GM12892 (cell line): ENCODE measurements at regions not wholly inside any gene's neighbourhood (a gene's known extent, or its start where the extent isn't known, plus 50 kb on each side); places are given as distances from the start of the nearest gene placed in this dataset.

Source experiments
- DNase-seq: peaks from one replicate; pipeline ENCODE4 v3.0.0; 2011; ENCODE audit not compliant: insufficient read length
- FAIRE-seq: peaks from 2 replicates; lab custom pipeline; 2011; peaks lifted over from hg19 to GRCh38; lab: Jason Lieb, UNC
- POLR2A ChIP-seq: IDR thresholded peaks from 2 replicates; pipeline ENCODE4 v1.6.1; 2011; ENCODE audit warnings: low read depth, low read length, control low read depth
- POLR2AphosphoS5 ChIP-seq: IDR thresholded peaks from 2 replicates; pipeline ENCODE4 v1.6.1; 2011; ENCODE audit warnings: low read depth, low read length, control low read depth
- TAF1 ChIP-seq: IDR thresholded peaks from 2 replicates; pipeline ENCODE4 v1.6.1; 2011; ENCODE audit warnings: low read depth, mild to moderate bottlenecking, control low read depth, low read length, borderline replicate concordance

DNA sequence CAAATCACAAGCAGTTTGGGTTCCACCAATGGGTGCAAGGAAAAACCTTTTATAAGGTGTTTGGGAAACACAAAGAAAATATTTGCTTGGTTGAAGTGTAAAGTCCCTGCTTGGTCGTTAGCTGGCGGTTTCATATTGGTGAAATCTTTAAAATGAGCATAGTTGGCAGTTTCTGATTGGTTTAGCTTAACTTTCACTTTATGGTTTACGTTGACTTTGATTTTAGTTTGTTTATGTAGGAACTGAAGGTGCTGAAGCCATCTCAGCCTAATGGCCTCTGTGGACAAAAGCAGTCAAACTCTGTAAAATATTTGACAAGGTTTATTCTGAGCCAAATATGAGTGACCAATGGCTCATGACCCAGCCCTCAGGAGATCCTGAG lies 76.6 kb upstream of the PPM1J start:
- no peak for FAIRE-seq

DNA sequence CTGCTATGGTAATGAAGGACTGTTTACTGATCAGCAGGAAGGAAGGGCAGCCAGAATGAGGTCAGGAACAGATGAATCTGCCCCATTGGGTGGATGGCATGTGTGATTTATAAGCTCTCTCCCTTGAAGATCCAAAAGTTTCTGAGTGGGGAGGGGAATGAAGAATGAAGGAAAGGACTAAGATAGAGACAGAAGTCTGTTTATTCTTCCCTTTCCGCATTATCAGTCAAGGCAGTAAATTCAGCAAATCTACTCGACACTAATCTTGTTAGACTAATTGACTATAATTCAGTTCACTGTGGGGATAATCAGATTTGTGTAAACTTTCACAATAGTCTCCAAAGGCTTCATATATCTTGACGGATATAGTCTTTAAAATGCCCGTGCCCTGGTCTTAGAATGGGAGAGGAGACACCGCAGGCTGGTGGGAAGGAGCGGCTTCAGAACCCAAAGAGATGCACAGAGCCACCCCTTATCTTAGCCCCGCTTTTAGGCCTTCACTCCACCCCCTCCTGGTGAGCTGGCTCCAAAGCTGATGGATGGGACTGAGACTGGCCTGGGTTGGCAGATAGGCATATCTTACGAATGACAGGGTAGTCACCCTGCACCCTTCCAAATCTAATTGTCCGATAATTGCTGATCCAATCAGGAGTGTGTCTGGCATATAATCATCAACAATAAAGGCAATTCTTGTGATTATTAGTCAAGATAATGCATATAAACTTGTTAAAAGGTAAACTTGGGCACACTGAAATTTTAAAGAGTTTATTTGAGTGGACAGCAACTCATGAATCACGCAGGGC lies 76.0 kb upstream of the PPM1J start:
- no peak for DNase-seq
- TF ChIP-seq POLR2AphosphoS5 (no peak), POLR2A (no peak), TAF1 (no peak)
- no peak for FAIRE-seq

More for the DNA sequence above, 76.6 kb upstream of the PPM1J start:
- DNase-seq = no peak
- TF ChIP-seq TAF1 (no peak), POLR2A (no peak), POLR2AphosphoS5 (no peak)

DNA sequence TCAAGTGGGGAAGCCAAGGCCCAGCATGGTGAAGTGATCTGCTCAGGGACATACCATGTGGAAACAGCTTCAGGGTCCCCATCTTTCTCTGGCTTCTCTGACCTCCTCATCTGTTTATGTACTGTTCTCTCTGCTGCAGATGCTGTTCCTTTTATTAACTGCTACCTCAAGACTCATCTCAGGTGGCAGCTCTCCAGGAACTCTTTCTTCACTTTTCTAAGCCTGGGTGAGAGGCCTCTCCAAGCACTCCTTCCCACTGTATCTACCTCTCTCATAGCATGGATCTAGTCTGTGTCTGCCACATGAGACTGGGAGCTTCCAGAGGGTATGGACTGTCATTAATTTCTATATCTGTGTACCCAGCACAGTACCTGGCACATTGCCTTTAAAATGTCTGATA lies 73.4 kb upstream of the PPM1J start:
- no peak for FAIRE-seq
- DNase-seq = no peak
- TF ChIP-seq POLR2AphosphoS5 (no peak), POLR2A (no peak), TAF1 (no peak)

DNA sequence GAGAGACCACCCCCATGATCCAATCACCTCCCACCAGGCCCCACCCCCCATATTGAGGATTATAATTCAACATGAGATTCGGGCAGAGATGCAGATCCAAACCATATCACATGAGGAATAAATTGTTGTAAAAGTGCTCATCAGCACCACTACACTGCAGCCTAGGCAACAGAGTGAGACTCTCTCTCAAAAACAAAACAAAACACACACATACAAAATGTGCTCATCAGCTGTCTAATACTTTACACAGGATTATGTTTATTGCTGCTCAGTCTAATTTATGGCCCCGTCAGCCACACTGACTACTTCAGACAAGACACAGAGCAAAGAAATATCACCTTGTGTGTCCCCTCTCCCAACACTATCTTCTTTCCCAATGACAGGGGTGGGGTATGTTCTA lies 72.9 kb upstream of the PPM1J start:
- no peak for DNase-seq
- no peak for TF ChIP-seq POLR2AphosphoS5
- TF ChIP-seq POLR2A = no peak
- no peak for TF ChIP-seq TAF1
- no peak for FAIRE-seq

DNA sequence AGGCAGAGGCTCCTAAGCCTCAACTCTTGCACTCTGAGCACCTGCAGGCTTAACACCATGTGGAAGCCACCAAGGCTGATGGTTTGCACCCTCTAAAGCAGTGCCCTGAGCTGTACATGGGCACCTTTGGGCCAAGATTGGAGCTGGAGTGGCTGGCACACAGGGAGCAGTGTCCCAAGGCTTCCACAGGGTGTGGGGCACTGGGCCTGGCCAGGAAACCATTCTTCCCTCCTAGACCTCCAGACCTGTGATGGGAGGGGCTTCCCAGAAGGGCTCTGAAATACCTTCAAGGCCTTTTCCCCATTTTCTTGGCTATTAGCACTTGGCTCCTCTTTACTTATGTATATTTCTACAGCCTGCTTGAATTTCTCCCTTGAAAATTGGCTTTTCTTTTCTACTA lies 67.9 kb upstream of the PPM1J start:
- FAIRE-seq (no peak), DNase-seq (no peak)
- TF ChIP-seq POLR2A = no peak
- no peak for TF ChIP-seq POLR2AphosphoS5
- no peak for TF ChIP-seq TAF1

DNA sequence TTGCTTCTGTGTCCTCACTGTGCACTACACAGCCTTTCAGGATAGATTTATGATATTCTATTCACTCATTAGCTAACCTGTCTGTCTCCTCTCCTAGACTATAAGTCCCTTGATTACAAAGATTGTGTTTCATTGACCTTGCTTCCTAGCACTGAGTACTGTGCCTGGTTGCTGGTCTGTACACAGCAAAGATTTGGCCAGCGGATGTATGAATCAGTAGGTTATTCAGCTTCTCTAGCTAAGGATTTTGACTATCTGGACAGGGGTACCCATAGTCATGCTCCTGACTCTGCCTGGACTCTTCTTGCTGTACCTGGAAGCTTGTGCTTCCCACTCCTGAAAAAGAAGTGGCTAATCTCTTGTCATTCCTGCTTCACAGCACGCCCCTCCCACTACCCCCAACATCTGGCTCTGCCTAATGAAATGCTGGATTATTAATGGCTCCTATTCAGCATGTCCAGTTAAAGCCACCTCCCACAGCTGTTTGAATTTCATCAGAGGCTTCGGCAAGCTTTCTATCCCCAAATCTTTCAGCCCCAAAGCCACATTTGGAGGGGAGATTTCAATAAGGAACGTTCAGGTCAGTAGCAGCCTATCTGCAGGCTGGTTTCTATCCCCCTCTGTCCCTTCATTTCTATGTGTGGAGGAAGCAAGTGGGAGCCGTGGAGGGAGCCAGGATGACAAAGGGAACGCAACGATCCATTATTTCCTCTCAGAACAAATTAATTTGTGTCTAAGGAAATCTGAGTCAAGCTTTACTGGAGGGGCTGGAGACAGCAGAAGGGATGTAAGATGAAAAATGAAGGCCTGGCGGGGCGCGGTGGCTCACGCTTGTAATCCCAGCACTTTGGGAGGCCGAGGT lies 64.8 kb upstream of the PPM1J start:
- DNase-seq = no peak
- FAIRE-seq = no peak
- TF ChIP-seq TAF1 (no peak), POLR2A (no peak), POLR2AphosphoS5 (no peak)

DNA sequence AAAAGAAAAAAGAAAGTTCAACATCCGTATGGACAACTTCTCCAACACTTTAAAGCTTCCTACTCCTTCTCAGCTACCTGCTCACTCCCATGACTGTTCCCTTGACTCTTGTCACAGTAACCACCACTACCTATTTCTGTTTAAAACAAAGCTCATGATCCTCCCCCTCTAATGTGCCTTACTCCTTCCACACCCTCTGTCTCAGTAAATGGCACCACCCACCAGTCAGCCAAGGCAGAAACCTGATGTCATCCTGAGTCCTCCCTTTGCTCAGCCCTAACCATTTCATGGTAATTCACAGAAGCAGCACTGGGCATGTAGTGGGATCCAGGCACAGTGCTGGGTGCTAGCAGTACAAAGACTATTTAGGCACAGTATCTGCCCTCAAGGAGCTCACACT lies 63.0 kb upstream of the PPM1J start:
- no peak for DNase-seq
- FAIRE-seq = no peak
- TF ChIP-seq POLR2A (no peak), POLR2AphosphoS5 (no peak), TAF1 (no peak)

DNA sequence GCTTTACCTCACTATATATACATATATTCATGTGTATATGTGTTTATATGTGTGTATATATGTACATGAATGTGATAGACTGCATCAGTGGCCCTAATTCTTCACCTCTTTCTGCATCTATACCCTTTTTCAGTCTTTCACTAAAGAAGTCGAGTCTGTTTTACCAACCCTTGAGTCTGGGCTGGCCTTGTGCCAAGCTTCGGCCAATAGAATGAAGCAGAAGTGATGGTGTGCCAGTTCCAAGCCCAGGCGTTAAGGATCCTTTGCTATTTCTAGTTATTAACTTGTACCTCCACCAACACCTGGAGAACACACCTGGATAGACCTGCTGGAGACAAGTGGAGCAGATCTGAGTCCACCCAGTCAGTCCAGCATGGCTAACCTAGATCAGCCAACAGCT lies 61.6 kb upstream of the PPM1J start:
- no peak for DNase-seq
- FAIRE-seq = no peak
- TF ChIP-seq POLR2A (no peak), POLR2AphosphoS5 (no peak), TAF1 (no peak)

DNA sequence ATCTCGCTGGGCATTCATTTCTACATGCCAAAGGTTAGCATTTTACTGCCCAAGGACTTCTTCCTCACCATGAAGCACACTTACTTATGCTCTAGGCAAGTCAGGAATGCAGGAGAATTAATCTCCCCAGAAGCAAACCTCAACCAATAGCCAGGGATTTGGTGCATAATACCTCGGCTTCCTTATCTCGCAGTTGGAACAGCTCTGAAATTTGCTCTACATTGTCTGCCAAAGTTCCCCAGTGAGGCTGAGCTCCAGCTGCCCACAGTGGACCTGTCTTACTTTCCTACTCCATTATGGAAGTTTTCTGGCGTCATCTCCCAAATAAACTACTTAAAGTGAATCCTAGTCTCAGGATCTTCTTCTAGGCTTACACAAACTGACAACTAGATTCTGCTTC lies 57.6 kb upstream of the PPM1J start:
- no peak for TF ChIP-seq POLR2AphosphoS5
- FAIRE-seq = no peak

DNA sequence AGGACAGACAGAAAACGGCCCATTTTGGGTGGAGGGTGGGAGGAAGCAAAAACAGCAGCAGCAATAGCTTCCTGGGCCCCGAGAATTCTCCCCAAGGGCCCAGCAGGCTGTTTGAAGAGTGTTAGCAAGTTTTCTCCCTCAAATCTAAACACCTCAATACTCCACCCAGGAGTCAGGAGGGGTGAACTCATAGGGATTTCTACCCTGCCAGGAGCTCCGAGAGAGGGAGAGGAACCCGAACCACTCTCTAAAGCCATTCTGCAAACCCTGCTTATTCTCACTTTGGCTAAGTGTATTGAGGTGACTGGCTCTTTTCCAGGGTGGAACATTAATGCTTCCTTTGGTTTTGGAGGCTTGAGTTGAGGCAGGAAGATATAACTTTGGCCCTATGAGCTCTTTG lies 55.6 kb upstream of the PPM1J start:
- no peak for TF ChIP-seq POLR2AphosphoS5
- no peak for TF ChIP-seq TAF1
- TF ChIP-seq POLR2A = no peak
- FAIRE-seq (no peak), DNase-seq (no peak)

More for the DNA sequence above, 57.6 kb upstream of the PPM1J start:
- no peak for DNase-seq

DNA sequence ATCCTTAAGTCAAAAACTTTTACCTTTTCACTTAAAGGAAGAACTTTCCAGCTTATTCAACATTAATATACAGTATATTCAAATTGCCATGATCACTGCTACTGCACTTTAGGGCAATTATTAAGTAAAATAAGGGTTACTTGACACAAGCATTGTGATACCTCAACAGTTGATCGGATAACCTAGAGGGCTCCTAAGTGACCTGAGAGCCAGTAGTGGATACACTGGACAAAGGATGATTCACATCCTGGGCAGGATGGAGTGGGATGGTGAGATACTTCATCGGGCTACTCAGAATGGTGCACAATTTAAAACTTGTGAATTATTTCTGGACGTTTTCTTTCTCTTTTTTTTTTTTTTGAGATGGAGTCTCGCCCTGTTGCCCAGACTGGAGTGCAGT lies 54.5 kb upstream of the PPM1J start:
- TF ChIP-seq TAF1 (no peak), POLR2A (no peak), POLR2AphosphoS5 (no peak)
- DNase-seq = no peak
- FAIRE-seq = no peak

DNA sequence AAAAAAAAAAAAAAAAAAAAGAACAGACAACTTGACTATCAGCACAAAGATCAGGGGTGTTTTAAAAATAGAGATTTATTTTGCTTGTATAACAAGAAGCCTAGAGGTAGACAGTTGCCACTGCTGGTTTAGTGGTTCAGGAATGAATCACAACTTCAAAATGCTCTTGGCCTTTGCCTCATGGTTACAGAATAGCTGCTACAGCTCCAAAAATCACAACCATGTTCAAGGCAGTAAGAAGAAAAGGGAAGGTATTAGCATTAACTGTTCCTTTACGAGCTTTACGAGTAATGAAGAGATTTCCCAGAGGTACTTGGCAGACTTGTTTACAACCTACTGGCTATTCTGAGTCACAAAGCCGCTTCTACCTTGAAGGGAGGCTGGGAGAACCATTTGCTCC lies 52.5 kb upstream of the PPM1J start:
- FAIRE-seq (no peak), DNase-seq (no peak)
- no peak for TF ChIP-seq POLR2A
- TF ChIP-seq POLR2AphosphoS5 = no peak
- TF ChIP-seq TAF1 = no peak
